H1 (cell line): ENCODE measurements at regions not wholly inside any gene's neighbourhood (a gene's known extent, or its start where the extent isn't known, plus 50 kb on each side); places are given as distances from the start of the nearest gene placed in this dataset.

ENCODE experiments used
- CTCF ChIA-PET: fragments of 300-600 bp; sonication (Branson Sonifier 250); formaldehyde crosslinking; loops from one replicate; lab custom pipeline; 2021; ENCODE audit not compliant: partially characterized antibody; lab: Charles Lee
- POLR2A ChIA-PET: fragments of 300-600 bp; sonication (Branson Sonifier 250); formaldehyde crosslinking; loops from one replicate; lab custom pipeline; 2021; ENCODE audit warnings: inconsistent platforms; ENCODE audit not compliant: partially characterized antibody; lab: Charles Lee
- DNase-seq, 2 experiments: peaks; one replicate each; pipeline versions ENCODE4 v3.0.0 to v3.0.0-alpha.2; 2010 to 2022; ENCODE audit warnings: low spot score in 2 of 2, low read depth in 1 of 2, mixed read lengths in 1 of 2
- FAIRE-seq: peaks from 2 replicates; lab custom pipeline; 2011; peaks lifted over from hg19 to GRCh38; lab: Jason Lieb, UNC
- H2AFZ ChIP-seq: 2 replicates; pipeline ENCODE4 v1.8.1; 2012; ENCODE audit warnings: low read length, inconsistent platforms
- H2AK5ac ChIP-seq: 2 replicates; pipeline ENCODE4 v1.6.1; 2013; ENCODE audit warnings: low read depth, low read length
- H2BK120ac ChIP-seq: replicated peaks from 2 replicates; pipeline ENCODE3; 2013; ENCODE audit warnings: low read depth, low read length, inconsistent platforms
- H2BK12ac ChIP-seq: 2 replicates; pipeline ENCODE4 v1.6.1; 2013; ENCODE audit warnings: low read depth, low read length
- H2BK15ac ChIP-seq: 2 replicates; pipeline ENCODE4 v1.6.1; 2013; ENCODE audit warnings: low read length
- H2BK20ac ChIP-seq: 2 replicates; pipeline ENCODE4 v1.6.1; 2013; ENCODE audit warnings: low read length
- H2BK5ac ChIP-seq: 2 replicates; pipeline ENCODE4 v1.6.1; 2013; ENCODE audit warnings: low read depth, low read length
- H3K14ac ChIP-seq: 2 replicates; pipeline ENCODE4 v1.6.1; 2013; ENCODE audit warnings: inconsistent platforms; ENCODE audit not compliant: insufficient read length
- H3K18ac ChIP-seq: 2 replicates; pipeline ENCODE4 v1.6.1; 2013; ENCODE audit warnings: low read length; ENCODE audit errors: extremely low read depth
- H3K23ac ChIP-seq: 2 replicates; pipeline ENCODE4 v1.6.1; 2013; ENCODE audit warnings: inconsistent platforms; ENCODE audit not compliant: insufficient read length
- H3K23me2 ChIP-seq: 2 replicates; pipeline ENCODE4 v1.6.1; 2013; ENCODE audit warnings: low read depth, low read length
- H3K27ac ChIP-seq: 2 replicates; pipeline ENCODE4 v1.6.1; 2011; ENCODE audit warnings: low read depth, low read length, inconsistent platforms
- H3K27me3 ChIP-seq, 4 experiments: replicated peaks in 1 of 4; 1 replicate in 1 of 4; 2 replicates in 3 of 4; pipeline versions ENCODE4 v1.6.1 to v1.8.1; 2011 to 2013; ENCODE audit warnings: low read length in 3 of 4, mild to moderate bottlenecking in 3 of 4, inconsistent platforms in 2 of 4, mixed read lengths in 2 of 4, moderate library complexity in 1 of 4; ENCODE audit not compliant: control insufficient read depth in 3 of 4, insufficient read depth in 3 of 4; ENCODE audit errors: extremely low read depth in 1 of 4
- H3K36me3 ChIP-seq, 4 experiments: 2 replicates each; pipeline versions ENCODE4 v1.6.1 to v1.8.1; 2011 to 2013; ENCODE audit warnings: mild to moderate bottlenecking in 4 of 4, low read length in 3 of 4, moderate library complexity in 2 of 4, control low read depth in 1 of 4, inconsistent platforms in 1 of 4; ENCODE audit not compliant: insufficient read depth in 4 of 4, control insufficient read depth in 2 of 4
- H3K4ac ChIP-seq: replicated peaks from 2 replicates; pipeline ENCODE3; 2013; ENCODE audit warnings: low read length, low read depth, mixed read lengths, inconsistent platforms; ENCODE audit not compliant: insufficient read length
- H3K4me1 ChIP-seq, 4 experiments: replicated peaks in 1 of 4; 1 replicate in 1 of 4; 2 replicates in 3 of 4; pipeline versions ENCODE4 v1.6.1 to v1.8.1; 2011 to 2013; ENCODE audit warnings: low read length in 3 of 4, inconsistent platforms in 2 of 4, mixed read lengths in 1 of 4; ENCODE audit not compliant: insufficient read depth in 4 of 4, control insufficient read depth in 3 of 4
- H3K4me2 ChIP-seq, 2 experiments: 2 replicates each; pipeline versions ENCODE4 v1.6.1 to v1.8.1; 2011 to 2013; ENCODE audit warnings: low read depth in 2 of 2, low read length in 2 of 2, control low read depth in 1 of 2, inconsistent platforms in 1 of 2, mild to moderate bottlenecking in 1 of 2; ENCODE audit not compliant: insufficient read depth in 1 of 2
- H3K4me3 ChIP-seq, 4 experiments: fragments of 200-600, 300-600 bp in 1 of 4; sonication (generic), shearing (Covaris generic), sonication (Bioruptor Twin) in 1 of 4; 2 replicates each; pipeline versions ENCODE4 v1.5.1 to v1.8.1; 2011 to 2016; ENCODE audit warnings: low read length in 4 of 4, low read depth in 3 of 4, control low read depth in 2 of 4, inconsistent platforms in 2 of 4, mild to moderate bottlenecking in 2 of 4, mixed read lengths in 1 of 4, moderate library complexity in 1 of 4; ENCODE audit not compliant: insufficient read depth in 2 of 4; ENCODE audit errors: extremely low read depth in 1 of 4
- H3K56ac ChIP-seq: replicated peaks from 2 replicates; pipeline ENCODE3; 2013; ENCODE audit warnings: low read depth, mild to moderate bottlenecking, mixed read lengths, low read length, inconsistent platforms; ENCODE audit not compliant: insufficient read length
- H3K79me1 ChIP-seq: 2 replicates; pipeline ENCODE4 v1.6.1; 2013; ENCODE audit warnings: low read depth, low read length, control low read depth
- H3K79me2 ChIP-seq, 2 experiments: 2 replicates each; pipeline versions ENCODE4 v1.6.1 to v1.8.1; 2012 to 2013; ENCODE audit warnings: low read length in 2 of 2, mild to moderate bottlenecking in 2 of 2, inconsistent platforms in 1 of 2; ENCODE audit not compliant: insufficient read depth in 2 of 2, control insufficient read depth in 1 of 2
- H3K9ac ChIP-seq, 4 experiments: replicated peaks in 1 of 4; 1 replicate in 1 of 4; 2 replicates in 3 of 4; pipeline versions ENCODE4 v1.6.1 to v1.8.1; 2011 to 2013; ENCODE audit warnings: low read depth in 3 of 4, low read length in 3 of 4, control low read depth in 2 of 4, mild to moderate bottlenecking in 2 of 4, moderate library complexity in 2 of 4, inconsistent platforms in 1 of 4; ENCODE audit errors: extremely low read depth in 1 of 4
- H3K9me3 ChIP-seq, 2 experiments: 2 replicates each; pipeline versions ENCODE4 v1.6.1 to v1.8.1; 2012 to 2013; ENCODE audit warnings: mild to moderate bottlenecking in 2 of 2, moderate library complexity in 2 of 2, control low read depth in 1 of 2, inconsistent platforms in 1 of 2, low read depth in 1 of 2, low read length in 1 of 2, mixed read lengths in 1 of 2; ENCODE audit not compliant: insufficient read depth in 2 of 2
- H4K20me1 ChIP-seq, 2 experiments: replicated peaks in 1 of 2; 2 replicates each; pipeline versions ENCODE3 to v1.8.1; 2011 to 2013; ENCODE audit warnings: inconsistent platforms in 2 of 2, low read length in 2 of 2, mild to moderate bottlenecking in 1 of 2; ENCODE audit not compliant: insufficient read depth in 2 of 2, control insufficient read depth in 1 of 2
- H4K5ac ChIP-seq: 2 replicates; pipeline ENCODE4 v1.6.1; 2013; ENCODE audit warnings: low read length, low read depth, mixed read lengths, inconsistent platforms; ENCODE audit not compliant: insufficient read length
- H4K8ac ChIP-seq: 2 replicates; pipeline ENCODE4 v1.8.0; 2013; ENCODE audit warnings: mild to moderate bottlenecking, moderate library complexity, low read length, inconsistent platforms; ENCODE audit not compliant: insufficient read depth; ENCODE audit errors: extremely low read depth
- H4K91ac ChIP-seq: replicated peaks from 2 replicates; pipeline ENCODE3; 2013; ENCODE audit warnings: low read length, mixed read lengths, inconsistent platforms; ENCODE audit not compliant: insufficient read length
- ASH2L ChIP-seq: fragments of 200-600, 300-600 bp; sonication (generic); IDR thresholded peaks from one replicate; pipeline ENCODE4 v1.7.1; 2017; ENCODE audit warnings: low read length
- MAFK ChIP-seq: IDR thresholded peaks from 2 replicates; pipeline ENCODE4 v1.6.1; 2012; ENCODE audit warnings: low read depth, mild to moderate bottlenecking, improper control_type of control experiment, low read length
- POLR2AphosphoS5 ChIP-seq: IDR thresholded peaks from 2 replicates; pipeline ENCODE4 v1.6.1; 2011; ENCODE audit warnings: low read depth, low read length
- SIX5 ChIP-seq: IDR thresholded peaks from 2 replicates; pipeline ENCODE4 v1.6.1; 2011; ENCODE audit warnings: mild to moderate bottlenecking, low read depth, low read length
- SP2 ChIP-seq: IDR thresholded peaks from 2 replicates; pipeline ENCODE4 v1.6.1; 2012; ENCODE audit warnings: mild to moderate bottlenecking, low read length, inconsistent platforms
- ZNF274 ChIP-seq: IDR thresholded peaks from 2 replicates; pipeline ENCODE4 v1.7.0; 2012; ENCODE audit warnings: low read length, borderline replicate concordance; ENCODE audit errors: extremely low read depth
- WGBS, 2 experiments: shearing (Covaris generic) in 1 of 2; methylation state at CpG; one replicate each; pipeline versions ENCODE4 v1.1.6 to v1.1.7; 2013 to 2015; ENCODE audit warnings: low lambda C conversion rate in 2 of 2, mixed read lengths in 2 of 2, inconsistent platforms in 1 of 2, low coverage in 1 of 2, missing lambda C conversion rate in 1 of 2; ENCODE audit not compliant: insufficient replicate concordance in 2 of 2, insufficient coverage in 1 of 2, insufficient read length in 1 of 2; ENCODE audit errors: extremely low coverage in 1 of 2, missing lambda C conversion rate in 1 of 2; 5-methylcytosine and 5-hydroxymethylcytosine counted together

DNA sequence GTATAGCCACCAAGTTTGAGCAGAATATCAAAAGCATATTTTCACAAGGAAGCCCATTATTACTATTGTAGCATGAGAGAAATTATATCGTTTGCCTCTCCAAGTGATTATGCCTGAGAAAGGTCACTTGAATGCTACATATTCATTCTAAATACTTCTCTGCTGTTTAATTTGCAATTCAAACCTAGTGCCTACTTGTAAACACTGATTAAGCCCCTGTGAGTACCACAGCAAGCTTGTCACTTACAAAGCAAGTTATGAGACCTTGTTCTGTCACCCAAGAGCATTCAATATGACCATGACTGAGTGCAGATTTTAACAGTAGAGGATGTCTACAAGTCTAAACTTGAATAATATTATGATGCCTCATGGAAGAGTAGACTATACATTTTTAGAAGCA is 124.7 kb upstream of the SSTR1 start:
- Histone ChIP-seq H2BK5ac (no peak overlapping the region), H3K23ac (no peak overlapping the region), H2BK15ac (no peak overlapping the region), H3K23me2 (no peaks in the 10 kb centered on the region; the same call in 1 of the 2 replicates), H3K27ac (no peak overlapping the region), H2AK5ac (no peak overlapping the region), H4K91ac (no peak overlapping the region), H4K20me1 (no peaks in the 10 kb centered on the region), H3K4ac (no peak overlapping the region), H3K4me1 (peaks cover 0 to 10% (median 3%) of the 10 kb centered on the region in 4 experiments; a peak in 3 of 7 replicates), H3K14ac (no peak overlapping the region), H3K9ac (no peak overlapping the region), H3K56ac (no peak overlapping the region), H3K79me1 (no peaks in the 10 kb centered on the region), H4K5ac (no peak overlapping the region), H3K36me3 (no peaks in the 10 kb centered on the region), H2BK12ac (no peak overlapping the region), H2BK120ac (no peak overlapping the region), H4K8ac (no peak overlapping the region), H3K79me2 (no peaks in the 10 kb centered on the region), H2BK20ac (no peak overlapping the region), H3K4me3 (no peak overlapping the region), H2AFZ (no peak overlapping the region), H3K27me3 (no peaks in the 10 kb centered on the region), H3K18ac (no peak overlapping the region), H3K9me3 (no peaks in the 10 kb centered on the region), H3K4me2 (no peak overlapping the region)
- ChIA-PET CTCF (no interaction called here), POLR2A (interaction anchor here (1.1 kb wide), 1 partner anchor 119 kb away, joined by 7 read pairs; no protein-coding TSS in a partner anchor)
- FAIRE-seq (no peak), DNase-seq (no peak)
- TF ChIP-seq SP2 (no peak), ASH2L (no peak), SIX5 (no peak), ZNF274 (no peak), POLR2AphosphoS5 (no peak), MAFK (no peak)
- WGBS, 2 experiments: 52% methylated on average over 1 of the region's 1 CpG; no CpG with 5 or more reads in 1 of the 2 experiments
